Smooth muscle cell (in vitro differentiated cells): ENCODE measurements at regions not wholly inside any gene's neighbourhood (a gene's known extent, or its start where the extent isn't known, plus 50 kb on each side); places are given as distances from the start of the nearest gene placed in this dataset.

Experiments
- DNase-seq: peaks from one replicate; lab custom pipeline; 2025; ENCODE audit not compliant: unreplicated experiment; lab: John Stamatoyannopoulos, UW
- H2AFZ ChIP-seq: fragments of 200-600 bp; sonication (generic); 2 replicates; pipeline ENCODE4 v1.6.0; 2016; ENCODE audit warnings: antibody characterized with exemption, low read depth, mild to moderate bottlenecking
- H3F3A ChIP-seq: fragments of 200-600 bp; sonication (generic); 2 replicates; pipeline ENCODE4 v1.6.0; 2017; ENCODE audit warnings: antibody characterized with exemption, low read depth
- H3K27ac ChIP-seq: fragments of 200-600 bp; sonication (generic); 2 replicates; pipeline ENCODE4 v1.5.1; 2016; ENCODE audit warnings: low read depth, mild to moderate bottlenecking
- H3K27me3 ChIP-seq: fragments of 200-600 bp; sonication (generic); 2 replicates; pipeline ENCODE4 v1.6.1; 2016; ENCODE audit warnings: low read depth, mild to moderate bottlenecking
- H3K36me3 ChIP-seq: fragments of 200-600 bp; sonication (generic); 2 replicates; pipeline ENCODE4 v1.5.1; 2016; ENCODE audit warnings: low read depth
- H3K4me1 ChIP-seq: fragments of 200-600 bp; sonication (generic); 2 replicates; pipeline ENCODE4 v1.5.1; 2016; ENCODE audit warnings: low read depth
- H3K4me2 ChIP-seq: fragments of 200-600 bp; sonication (generic); 2 replicates; pipeline ENCODE4 v1.6.0; 2016; ENCODE audit warnings: mild to moderate bottlenecking
- H3K4me3 ChIP-seq: fragments of 200-600 bp; sonication (generic); 2 replicates; pipeline ENCODE4 v1.5.1; 2016; ENCODE audit warnings: mild to moderate bottlenecking
- H3K79me2 ChIP-seq: fragments of 200-600 bp; sonication (generic); 2 replicates; pipeline ENCODE4 v1.6.0; 2016; ENCODE audit warnings: low read depth, mild to moderate bottlenecking
- H3K9ac ChIP-seq: fragments of 200-600 bp; sonication (generic); 2 replicates; pipeline ENCODE4 v1.6.0; 2016; ENCODE audit warnings: low read depth
- H3K9me3 ChIP-seq: fragments of 200-600 bp; sonication (generic); replicated peaks from 2 replicates; pipeline ENCODE4 v1.5.1; 2016; ENCODE audit warnings: low read depth
- H4K20me1 ChIP-seq: fragments of 200-600 bp; sonication (generic); 2 replicates; pipeline ENCODE4 v1.6.0; 2016; ENCODE audit warnings: low read depth
- WGBS: methylation state at CpG from one replicate; pipeline ENCODE4 v1.1.7; 2016; ENCODE audit warnings: low lambda C conversion rate; 5-methylcytosine and 5-hydroxymethylcytosine counted together
- TF ChIP-seq, protein P1 (sequence below): fragments of 200-600 bp; sonication (generic); IDR thresholded peaks from 2 replicates; pipeline ENCODE4 v1.5.1; 2017; ENCODE audit warnings: borderline replicate concordance, mild to moderate bottlenecking, antibody characterized with exemption; ENCODE audit not compliant: insufficient read depth, poor library complexity, severe bottlenecking

GRCh38 chr6:8655670-8656454, 220.5 kb upstream of the SLC35B3 start:
- Histone ChIP-seq H3K4me3 (no peak overlapping the region), H3K4me2 (no peak overlapping the region), H3K36me3 (no peaks in the 10 kb centered on the region), H3K4me1 (no peaks in the 10 kb centered on the region), H4K20me1 (no peaks in the 10 kb centered on the region), H3K9ac (no peak overlapping the region), H3F3A (no peaks in the 10 kb centered on the region), H3K9me3 (no peaks in the 10 kb centered on the region), H2AFZ (no peak overlapping the region), H3K79me2 (no peaks in the 10 kb centered on the region), H3K27ac (no peak overlapping the region), H3K27me3 (no peaks in the 10 kb centered on the region)
- DNase-seq: no peak
- WGBS: 88% methylated on average over 5 of the region's 5 CpGs
- TF ChIP-seq, protein P1, sequence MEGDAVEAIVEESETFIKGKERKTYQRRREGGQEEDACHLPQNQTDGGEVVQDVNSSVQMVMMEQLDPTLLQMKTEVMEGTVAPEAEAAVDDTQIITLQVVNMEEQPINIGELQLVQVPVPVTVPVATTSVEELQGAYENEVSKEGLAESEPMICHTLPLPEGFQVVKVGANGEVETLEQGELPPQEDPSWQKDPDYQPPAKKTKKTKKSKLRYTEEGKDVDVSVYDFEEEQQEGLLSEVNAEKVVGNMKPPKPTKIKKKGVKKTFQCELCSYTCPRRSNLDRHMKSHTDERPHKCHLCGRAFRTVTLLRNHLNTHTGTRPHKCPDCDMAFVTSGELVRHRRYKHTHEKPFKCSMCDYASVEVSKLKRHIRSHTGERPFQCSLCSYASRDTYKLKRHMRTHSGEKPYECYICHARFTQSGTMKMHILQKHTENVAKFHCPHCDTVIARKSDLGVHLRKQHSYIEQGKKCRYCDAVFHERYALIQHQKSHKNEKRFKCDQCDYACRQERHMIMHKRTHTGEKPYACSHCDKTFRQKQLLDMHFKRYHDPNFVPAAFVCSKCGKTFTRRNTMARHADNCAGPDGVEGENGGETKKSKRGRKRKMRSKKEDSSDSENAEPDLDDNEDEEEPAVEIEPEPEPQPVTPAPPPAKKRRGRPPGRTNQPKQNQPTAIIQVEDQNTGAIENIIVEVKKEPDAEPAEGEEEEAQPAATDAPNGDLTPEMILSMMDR: no peak

GRCh38 chr6:8652710-8653109, 217.4 kb upstream of the SLC35B3 start:
- Histone ChIP-seq H3K4me2 (no peak overlapping the region), H3K9ac (no peak overlapping the region), H3K27me3 (no peaks in the 10 kb centered on the region), H3K36me3 (no peaks in the 10 kb centered on the region), H3K4me3 (no peak overlapping the region), H3K27ac (no peak overlapping the region), H4K20me1 (no peaks in the 10 kb centered on the region), H3F3A (no peaks in the 10 kb centered on the region), H3K4me1 (no peaks in the 10 kb centered on the region), H3K9me3 (no peaks in the 10 kb centered on the region), H3K79me2 (no peaks in the 10 kb centered on the region), H2AFZ (no peak overlapping the region)
- TF ChIP-seq, protein P1: no peak
- WGBS: 78% methylated on average over 3 of the region's 3 CpGs
- DNase-seq: no peak

GRCh38 chr6:8651998-8652397, 216.7 kb upstream of the SLC35B3 start:
- Histone ChIP-seq H2AFZ (no peak overlapping the region), H3K4me2 (no peak overlapping the region), H3K9me3 (no peaks in the 10 kb centered on the region), H3K4me1 (no peaks in the 10 kb centered on the region), H3K4me3 (no peak overlapping the region), H3K79me2 (no peaks in the 10 kb centered on the region), H3K27ac (no peak overlapping the region), H3K27me3 (no peaks in the 10 kb centered on the region), H3K36me3 (no peaks in the 10 kb centered on the region), H4K20me1 (no peaks in the 10 kb centered on the region), H3F3A (no peaks in the 10 kb centered on the region), H3K9ac (no peak overlapping the region)
- TF ChIP-seq, protein P1: no peak
- 82% methylated on average over 4 of the region's 4 CpGs for whole genome bisulfite sequencing
- no peak for DNase-seq

DNA sequence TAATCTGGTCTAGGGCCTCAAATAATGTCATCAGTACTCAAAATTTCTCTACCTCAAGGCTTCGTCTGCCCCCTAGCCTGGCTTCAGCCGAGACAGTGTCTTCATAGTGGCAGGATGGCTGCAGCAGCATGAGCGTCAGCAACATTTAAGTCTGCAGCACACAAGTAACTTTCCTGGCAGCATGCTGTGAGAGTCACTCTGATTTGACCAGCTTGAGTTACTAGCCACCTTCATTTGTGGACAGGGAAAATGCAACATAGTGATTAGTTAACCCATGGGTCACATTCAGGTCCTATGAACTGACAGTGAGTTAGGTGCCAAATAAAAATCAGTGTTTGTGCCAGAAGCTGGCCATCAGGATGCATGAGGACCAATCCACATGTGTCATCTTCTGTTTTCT, 209.9 kb upstream of the SLC35B3 start:
- WGBS: 95% methylated on average over 3 of the region's 3 CpGs
- Histone ChIP-seq H3F3A (no peaks in the 10 kb centered on the region), H3K4me3 (no peak overlapping the region), H3K4me1 (peaks cover 8% of the 10 kb centered on the region), H3K9ac (no peak overlapping the region), H3K27ac (no peak overlapping the region), H3K79me2 (no peaks in the 10 kb centered on the region), H3K4me2 (no peak overlapping the region), H3K9me3 (no peaks in the 10 kb centered on the region), H3K27me3 (no peaks in the 10 kb centered on the region), H3K36me3 (no peaks in the 10 kb centered on the region), H2AFZ (no peak overlapping the region), H4K20me1 (no peaks in the 10 kb centered on the region)
- no peak for DNase-seq
- TF ChIP-seq, protein P1: no peak
